ENCODE measurements at regions not wholly inside any gene's neighbourhood (a gene's known extent, or its start where the extent isn't known, plus 50 kb on each side); places are given as distances from the start of the nearest gene placed in this dataset.

DNA sequence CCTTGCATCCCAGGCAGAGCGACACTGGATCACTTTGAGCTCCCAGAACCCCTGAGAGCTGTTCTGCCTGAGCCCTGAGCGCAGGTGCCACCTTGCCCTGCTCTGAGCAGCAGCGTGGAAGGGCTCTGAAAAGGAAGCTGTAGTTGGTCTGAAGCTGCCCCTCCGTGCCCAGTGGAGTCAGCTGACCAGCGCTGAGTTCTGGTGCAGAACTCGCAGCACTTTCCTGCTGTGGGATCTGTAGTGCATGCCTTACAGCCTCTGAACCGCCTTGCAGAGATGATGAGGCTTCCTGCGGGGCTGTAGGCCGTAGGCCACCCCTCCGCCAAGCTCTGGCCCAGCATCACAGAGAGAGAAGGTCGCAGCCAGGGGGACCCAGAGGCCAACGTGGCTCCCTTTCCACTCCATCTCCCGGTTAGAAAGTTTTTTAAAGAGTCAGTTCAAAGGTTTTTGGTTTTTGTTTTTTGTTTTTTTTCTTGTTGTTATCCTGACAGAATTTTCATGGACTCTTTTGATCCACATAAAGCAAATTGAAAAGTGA lies 158.3 kb upstream of the CST7 start:
- no peaks in the 10 kb centered on the region for H3K27me3 ChIP-seq (ENCODE audit: insufficient read depth, insufficient read length)
- no peak overlapping the region for H3K4me3 ChIP-seq (ENCODE audit: insufficient read length, low read depth)
- no peaks in the 10 kb centered on the region for H3K36me3 ChIP-seq (ENCODE audit: insufficient read depth, insufficient read length, low read length)
- H3K4me1 ChIP-seq (ENCODE audit: insufficient read depth, insufficient read length) = no peaks in the 10 kb centered on the region
- TF ChIP-seq ZNF274 (IDR thresholded peaks at IDR 0.05; ENCODE audit: low read depth, low read length) = no peak
- TF ChIP-seq YY1 (IDR thresholded peaks at IDR 0.05; ENCODE audit: insufficient read depth, insufficient read length) = no peak
- TF ChIP-seq SUZ12 (IDR thresholded peaks at IDR 0.05; ENCODE audit: extremely low read depth, insufficient read depth, insufficient read length) = no peak
- H3K9me3 ChIP-seq (ENCODE audit: insufficient read depth, low read length) = no peaks in the 10 kb centered on the region
- no peak overlapping the region for H3K9ac ChIP-seq (ENCODE audit: insufficient read length, low read depth)
- DNase-seq (ENCODE audit: low read depth, low spot score) = no peak

DNA sequence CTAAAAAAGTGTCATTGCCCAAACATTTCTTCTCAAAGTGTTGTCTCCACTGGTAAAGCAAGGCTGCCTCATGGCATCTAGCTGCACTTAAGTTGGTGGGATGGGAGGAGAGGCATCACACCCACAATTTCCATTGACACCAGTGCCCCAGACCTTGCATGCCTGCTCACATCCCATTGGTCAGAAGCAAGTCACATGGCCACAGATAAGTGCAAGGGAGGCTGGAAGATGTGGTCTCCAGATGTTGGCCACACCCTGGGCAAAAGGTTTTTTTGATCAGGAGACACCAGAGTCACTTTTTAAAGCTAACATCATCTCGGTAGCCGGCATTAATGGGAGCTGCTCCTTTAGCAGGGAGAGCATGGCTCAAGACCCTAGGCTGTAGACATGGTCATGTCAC lies 157.1 kb upstream of the CST7 start:
- H3K4me1 ChIP-seq (ENCODE audit: insufficient read depth, insufficient read length) = no peaks in the 10 kb centered on the region
- TF ChIP-seq SUZ12 (IDR thresholded peaks at IDR 0.05; ENCODE audit: extremely low read depth, insufficient read depth, insufficient read length) = no peak
- no peaks in the 10 kb centered on the region for H3K9me3 ChIP-seq (ENCODE audit: insufficient read depth, low read length)
- no peaks in the 10 kb centered on the region for H3K27me3 ChIP-seq (ENCODE audit: insufficient read depth, insufficient read length)
- no peak for DNase-seq (ENCODE audit: low read depth, low spot score)
- H3K4me3 ChIP-seq (ENCODE audit: insufficient read length, low read depth) = no peak overlapping the region
- no peaks in the 10 kb centered on the region for H3K36me3 ChIP-seq (ENCODE audit: insufficient read depth, insufficient read length, low read length)
- H3K9ac ChIP-seq (ENCODE audit: insufficient read length, low read depth) = no peak overlapping the region

DNA sequence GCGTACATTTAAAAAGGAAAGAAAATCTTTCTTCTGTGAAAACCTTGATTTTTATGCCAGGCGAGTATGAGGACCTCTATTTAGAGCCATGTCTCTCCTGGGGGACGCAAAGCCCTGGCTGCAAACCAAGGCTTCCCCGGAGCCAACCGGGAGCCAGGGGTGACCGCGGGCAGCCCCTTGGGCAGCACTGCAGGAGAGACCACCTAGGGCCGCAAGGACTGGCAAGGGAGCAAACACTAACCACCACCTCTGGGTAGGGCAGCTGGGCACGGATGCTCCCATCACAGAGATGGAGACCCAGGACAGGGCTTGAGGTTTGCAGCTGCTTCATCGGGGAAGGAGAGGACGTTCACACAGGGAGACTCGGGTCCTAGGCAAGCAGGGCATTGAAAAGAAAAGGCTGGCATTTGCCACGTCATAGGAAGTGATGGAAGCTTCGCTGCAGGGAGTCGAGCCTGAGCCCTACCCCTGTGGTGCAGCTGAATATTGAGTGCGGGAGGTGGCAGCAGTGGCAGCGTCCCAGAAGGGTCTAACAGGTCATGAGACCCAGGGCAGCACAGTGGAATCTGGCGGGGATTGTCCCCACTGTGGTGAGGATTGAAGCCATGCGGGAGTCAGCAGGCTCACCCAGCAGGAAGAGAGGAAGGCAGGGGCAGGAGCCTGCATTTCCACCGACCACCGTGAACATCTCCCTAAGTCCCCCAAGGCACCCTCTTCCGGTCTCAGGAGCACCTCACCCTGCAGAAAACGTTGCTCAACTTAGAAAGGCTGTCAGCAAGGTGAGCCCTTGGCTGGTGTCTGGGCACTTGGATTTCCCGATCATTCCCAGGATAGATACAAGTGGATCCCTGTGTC lies 156.2 kb upstream of the CST7 start:
- Histone ChIP-seq H3K4me3 (ENCODE audit: insufficient read length, low read depth) (no peak overlapping the region), H3K27me3 (ENCODE audit: insufficient read depth, insufficient read length) (no peaks in the 10 kb centered on the region), H3K4me1 (ENCODE audit: insufficient read depth, insufficient read length) (no peaks in the 10 kb centered on the region), H3K9me3 (ENCODE audit: insufficient read depth, low read length) (no peaks in the 10 kb centered on the region), H3K36me3 (ENCODE audit: insufficient read depth, insufficient read length, low read length) (no peaks in the 10 kb centered on the region), H3K9ac (ENCODE audit: insufficient read length, low read depth) (no peak overlapping the region)
- TF ChIP-seq SUZ12 (IDR thresholded peaks at IDR 0.05; ENCODE audit: extremely low read depth, insufficient read depth, insufficient read length) = no peak
- TF ChIP-seq ZNF274 (IDR thresholded peaks at IDR 0.05; ENCODE audit: low read depth, low read length) = no peak
- no peak for TF ChIP-seq YY1 (IDR thresholded peaks at IDR 0.05; ENCODE audit: insufficient read depth, insufficient read length)
- no peak for DNase-seq (ENCODE audit: low read depth, low spot score)

DNA sequence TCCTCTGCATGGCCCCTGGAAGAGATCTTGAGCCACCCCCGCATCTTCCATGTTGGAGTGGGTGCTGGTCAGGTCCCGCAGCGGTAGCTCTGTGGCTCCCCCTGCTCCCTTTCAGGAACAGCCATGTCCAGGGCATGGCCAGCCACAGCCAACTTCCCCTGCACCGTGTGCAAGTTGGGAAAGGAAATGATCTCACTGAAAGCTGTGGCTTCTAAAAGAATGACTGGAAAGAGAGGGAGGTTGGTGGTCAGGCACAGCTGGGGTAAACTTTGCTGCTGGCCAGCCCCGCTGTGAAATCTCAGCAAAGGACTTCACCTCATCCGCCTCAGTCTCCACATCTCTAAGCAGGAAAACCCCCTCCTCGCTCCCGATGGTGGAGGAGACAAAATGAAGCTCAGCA lies 153.6 kb upstream of the CST7 start:
- TF ChIP-seq ZNF274 (IDR thresholded peaks at IDR 0.05; ENCODE audit: low read depth, low read length) = no peak
- no peak for TF ChIP-seq YY1 (IDR thresholded peaks at IDR 0.05; ENCODE audit: insufficient read depth, insufficient read length)
- TF ChIP-seq SUZ12 (IDR thresholded peaks at IDR 0.05; ENCODE audit: extremely low read depth, insufficient read depth, insufficient read length) = no peak
- Histone ChIP-seq H3K9ac (ENCODE audit: insufficient read length, low read depth) (no peak overlapping the region), H3K27me3 (ENCODE audit: insufficient read depth, insufficient read length) (no peaks in the 10 kb centered on the region), H3K4me3 (ENCODE audit: insufficient read length, low read depth) (no peak overlapping the region), H3K9me3 (ENCODE audit: insufficient read depth, low read length) (no peaks in the 10 kb centered on the region), H3K36me3 (ENCODE audit: insufficient read depth, insufficient read length, low read length) (no peaks in the 10 kb centered on the region), H3K4me1 (ENCODE audit: insufficient read depth, insufficient read length) (no peaks in the 10 kb centered on the region)
- DNase-seq (ENCODE audit: low read depth, low spot score) = no peak

DNA sequence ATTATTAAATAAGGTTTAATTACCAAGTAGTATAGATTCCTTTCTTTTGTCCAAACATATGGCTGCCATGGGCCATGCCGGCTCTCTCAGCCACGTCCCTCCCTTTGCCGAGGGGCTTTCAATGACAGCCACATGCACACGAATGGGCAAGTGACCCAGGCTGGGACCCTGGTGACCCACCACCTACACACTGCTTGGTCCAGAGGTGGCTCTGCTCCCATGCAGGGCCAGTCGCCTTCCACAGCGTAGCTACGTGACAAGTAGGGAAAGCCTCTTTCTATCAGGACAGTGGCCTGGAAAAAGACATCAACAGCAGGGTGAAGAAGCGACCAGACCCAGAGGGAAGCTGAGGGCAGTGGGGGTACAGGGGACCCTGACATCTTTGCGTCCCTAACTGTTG lies 152.8 kb upstream of the CST7 start:
- H3K36me3 ChIP-seq (ENCODE audit: insufficient read depth, insufficient read length, low read length) = no peaks in the 10 kb centered on the region
- H3K9me3 ChIP-seq (ENCODE audit: insufficient read depth, low read length) = no peaks in the 10 kb centered on the region
- no peaks in the 10 kb centered on the region for H3K27me3 ChIP-seq (ENCODE audit: insufficient read depth, insufficient read length)
- H3K4me1 ChIP-seq (ENCODE audit: insufficient read depth, insufficient read length) = no peaks in the 10 kb centered on the region
- TF ChIP-seq YY1 (IDR thresholded peaks at IDR 0.05; ENCODE audit: insufficient read depth, insufficient read length) = no peak
- no peak for TF ChIP-seq SUZ12 (IDR thresholded peaks at IDR 0.05; ENCODE audit: extremely low read depth, insufficient read depth, insufficient read length)
- TF ChIP-seq ZNF274 (IDR thresholded peaks at IDR 0.05; ENCODE audit: low read depth, low read length) = no peak
- no peak for DNase-seq (ENCODE audit: low read depth, low spot score)
- H3K9ac ChIP-seq (ENCODE audit: insufficient read length, low read depth) = no peak overlapping the region
- no peak overlapping the region for H3K4me3 ChIP-seq (ENCODE audit: insufficient read length, low read depth)

DNA sequence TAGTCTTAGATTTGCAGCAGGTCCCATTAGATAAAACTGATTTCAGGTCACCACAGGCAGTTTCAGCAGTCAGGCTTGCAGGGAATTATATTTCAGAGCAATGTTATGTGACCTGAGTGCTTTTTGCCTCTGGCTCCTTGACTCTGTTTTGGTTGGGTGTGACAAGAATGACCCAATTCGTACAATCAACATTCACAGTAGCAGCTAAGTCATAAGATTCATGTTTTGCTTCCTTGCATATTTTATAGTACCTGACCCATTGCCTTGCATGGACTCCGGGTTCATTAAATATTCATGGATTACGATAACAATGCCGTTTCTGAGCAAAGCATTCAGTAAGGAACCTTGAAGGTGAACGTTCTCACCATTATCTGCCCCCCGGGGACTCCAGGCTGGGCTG lies 152.0 kb upstream of the CST7 start:
- no peak overlapping the region for H3K4me3 ChIP-seq (ENCODE audit: insufficient read length, low read depth)
- TF ChIP-seq YY1 (IDR thresholded peaks at IDR 0.05; ENCODE audit: insufficient read depth, insufficient read length) (no peak), ZNF274 (IDR thresholded peaks at IDR 0.05; ENCODE audit: low read depth, low read length) (no peak), SUZ12 (IDR thresholded peaks at IDR 0.05; ENCODE audit: extremely low read depth, insufficient read depth, insufficient read length) (no peak)
- H3K27me3 ChIP-seq (ENCODE audit: insufficient read depth, insufficient read length) = no peaks in the 10 kb centered on the region
- no peaks in the 10 kb centered on the region for H3K36me3 ChIP-seq (ENCODE audit: insufficient read depth, insufficient read length, low read length)
- no peak overlapping the region for H3K9ac ChIP-seq (ENCODE audit: insufficient read length, low read depth)
- DNase-seq (ENCODE audit: low read depth, low spot score) = no peak
- H3K9me3 ChIP-seq (ENCODE audit: insufficient read depth, low read length) = no peaks in the 10 kb centered on the region
- no peaks in the 10 kb centered on the region for H3K4me1 ChIP-seq (ENCODE audit: insufficient read depth, insufficient read length)

DNA sequence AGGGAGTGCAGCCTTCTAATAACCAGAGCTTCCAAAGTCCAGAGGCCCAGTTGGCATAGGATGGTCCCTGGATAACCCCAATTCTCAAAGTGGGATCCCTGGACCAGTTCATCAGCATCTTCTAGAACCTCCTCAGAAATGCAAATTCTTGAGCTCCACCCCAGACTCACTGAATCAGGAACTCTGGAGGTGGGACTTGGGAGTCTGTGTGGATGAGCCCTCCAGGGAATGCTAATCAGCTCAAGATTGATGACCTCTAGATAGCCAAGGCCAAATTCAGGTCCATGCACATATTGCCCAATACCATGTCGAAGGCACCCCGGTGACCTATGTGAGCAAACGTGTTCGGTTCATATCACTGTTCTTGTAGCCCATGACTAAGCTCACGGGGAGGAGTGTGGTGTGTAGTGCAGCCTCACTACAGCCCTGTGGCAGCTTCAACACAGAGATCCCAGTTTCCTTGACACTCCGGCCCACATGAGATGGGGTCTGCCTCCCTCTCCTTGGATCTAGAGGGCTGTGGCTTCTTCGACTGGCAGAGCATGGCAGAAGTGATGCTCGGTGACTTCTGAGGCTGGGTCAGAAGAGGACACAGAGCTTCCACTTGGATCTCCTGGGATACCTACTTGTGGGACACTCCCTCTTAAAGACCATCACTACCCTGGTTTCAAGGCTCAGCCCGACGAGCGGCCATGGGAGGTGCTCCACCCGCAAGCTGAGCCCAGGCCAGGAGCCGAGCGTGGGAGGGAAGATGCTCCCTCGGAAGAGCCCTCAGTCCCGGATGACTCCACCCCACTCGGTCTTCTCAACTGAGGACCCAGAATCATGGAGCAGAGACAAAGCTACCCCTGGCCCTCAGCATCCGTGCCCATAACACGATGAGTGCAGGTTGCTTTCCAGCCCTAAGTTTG lies 151.1 kb upstream of the CST7 start:
- TF ChIP-seq YY1 (IDR thresholded peaks at IDR 0.05; ENCODE audit: insufficient read depth, insufficient read length) = no peak
- no peak for TF ChIP-seq ZNF274 (IDR thresholded peaks at IDR 0.05; ENCODE audit: low read depth, low read length)
- no peak for TF ChIP-seq SUZ12 (IDR thresholded peaks at IDR 0.05; ENCODE audit: extremely low read depth, insufficient read depth, insufficient read length)
- Histone ChIP-seq H3K36me3 (ENCODE audit: insufficient read depth, insufficient read length, low read length) (no peaks in the 10 kb centered on the region), H3K9ac (ENCODE audit: insufficient read length, low read depth) (no peak overlapping the region), H3K9me3 (ENCODE audit: insufficient read depth, low read length) (no peaks in the 10 kb centered on the region), H3K4me1 (ENCODE audit: insufficient read depth, insufficient read length) (no peaks in the 10 kb centered on the region), H3K4me3 (ENCODE audit: insufficient read length, low read depth) (no peak overlapping the region), H3K27me3 (ENCODE audit: insufficient read depth, insufficient read length) (no peaks in the 10 kb centered on the region)
- DNase-seq (ENCODE audit: low read depth, low spot score) = no peak

All from NT2/D1 (cell line).